HEK293T (cell line): ENCODE measurements at regions not wholly inside any gene's neighbourhood (a gene's known extent, or its start where the extent isn't known, plus 50 kb on each side); places are given as distances from the start of the nearest gene placed in this dataset.

Source experiments
- CTCF ChIA-PET: fragments of 350-600 bp; formaldehyde crosslinking; extraction: SDS; loops from one replicate; lab custom pipeline; 2021; ENCODE audit warnings: antibody characterized with exemption, inconsistent platforms; lab: Yijun Ruan, JAX
- POLR2A ChIA-PET: fragments of 350-600 bp; formaldehyde crosslinking; extraction: SDS; loops from one replicate; lab custom pipeline; 2020; ENCODE audit warnings: antibody characterized with exemption, inconsistent platforms; lab: Yijun Ruan, JAX
- DNase-seq: peaks from one replicate; pipeline ENCODE4 v3.0.0; 2012; ENCODE audit warnings: mixed read lengths; ENCODE audit errors: extremely low spot score
- ARNT ChIP-seq: fragments of 450-650 bp; IDR thresholded peaks from 2 replicates; pipeline ENCODE4 v1.6.1; 2017; ENCODE audit warnings: mild to moderate bottlenecking
- BHLHE40 ChIP-seq: fragments of 450-650 bp; IDR thresholded peaks from 2 replicates; pipeline ENCODE4 v1.6.1; 2016; ENCODE audit warnings: mild to moderate bottlenecking, moderate library complexity, borderline replicate concordance
- CTBP1 ChIP-seq: fragments of 450-650 bp; IDR thresholded peaks from 2 replicates; pipeline ENCODE4 v1.6.1; 2016; ENCODE audit warnings: borderline replicate concordance
- ELF4 ChIP-seq: fragments of 450-650 bp; IDR thresholded peaks from 2 replicates; pipeline ENCODE4 v1.6.1; 2017; ENCODE audit warnings: antibody characterized with exemption
- FOXA1 ChIP-seq: fragments of 450-650 bp; IDR thresholded peaks from 2 replicates; pipeline ENCODE4 v1.6.1; 2016; ENCODE audit warnings: mild to moderate bottlenecking
- FOXK2 ChIP-seq: fragments of 450-650 bp; IDR thresholded peaks from 2 replicates; pipeline ENCODE4 v1.6.1; 2016; ENCODE audit warnings: mild to moderate bottlenecking
- FOXM1 ChIP-seq: fragments of 450-650 bp; IDR thresholded peaks from 2 replicates; pipeline ENCODE4 v1.6.1; 2017; ENCODE audit warnings: mild to moderate bottlenecking, borderline replicate concordance
- HDGF ChIP-seq: fragments of 450-650 bp; IDR thresholded peaks from 2 replicates; pipeline ENCODE4 v1.6.1; 2017; ENCODE audit warnings: antibody characterized with exemption, borderline replicate concordance
- L3MBTL2 ChIP-seq: fragments of 450-650 bp; conservative IDR thresholded peaks from 2 replicates; pipeline ENCODE4 v1.6.1; 2016; ENCODE audit warnings: mild to moderate bottlenecking
- LEF1 ChIP-seq: fragments of 450-650 bp; IDR thresholded peaks from 2 replicates; pipeline ENCODE4 v1.6.1; 2017; ENCODE audit warnings: mild to moderate bottlenecking, borderline replicate concordance
- NFRKB ChIP-seq: fragments of 450-650 bp; IDR thresholded peaks from 2 replicates; pipeline ENCODE4 v1.6.1; 2016; ENCODE audit warnings: mild to moderate bottlenecking, moderate library complexity
- PKNOX1 ChIP-seq: fragments of 450-650 bp; IDR thresholded peaks from 2 replicates; pipeline ENCODE4 v1.6.1; 2016
- SP1 ChIP-seq: fragments of 450-650 bp; IDR thresholded peaks from 2 replicates; pipeline ENCODE4 v1.6.1; 2017
- SUZ12 ChIP-seq: fragments of 450-650 bp; IDR thresholded peaks from 2 replicates; pipeline ENCODE4 v1.6.1; 2016; ENCODE audit warnings: mild to moderate bottlenecking
- TARDBP ChIP-seq: fragments of 450-650 bp; IDR thresholded peaks from 2 replicates; pipeline ENCODE4 v1.6.1; 2016
- ZNF384 ChIP-seq: fragments of 450-650 bp; IDR thresholded peaks from 2 replicates; pipeline ENCODE4 v1.6.1; 2016

GRCh38 chr7:90007001-90007654 lies 147.1 kb upstream of the STEAP1 start:
- TF ChIP-seq FOXA1, result no peak
- TF ChIP-seq SUZ12, result no peak
- TF ChIP-seq FOXM1, result no peak
- no peak for TF ChIP-seq BHLHE40
- TF ChIP-seq SP1, result no peak
- no peak for TF ChIP-seq TARDBP
- no peak for TF ChIP-seq LEF1
- TF ChIP-seq HDGF, result no peak
- no peak for TF ChIP-seq NFRKB
- TF ChIP-seq ELF4, result no peak
- no peak for TF ChIP-seq ARNT
- TF ChIP-seq FOXK2, result no peak
- no peak for TF ChIP-seq ZNF384
- no peak for DNase-seq
- ChIA-PET POLR2A (no interaction called here), CTCF (no interaction called here)

- POLR2A ChIA-PET, result no interaction called here
- CTCF ChIA-PET, result no interaction called here
- no peak for DNase-seq
- TF ChIP-seq BHLHE40, result no peak
- no peak for TF ChIP-seq CTBP1
- no peak for TF ChIP-seq LEF1
- TF ChIP-seq FOXK2, result no peak
- no peak for TF ChIP-seq ARNT
- no peak for TF ChIP-seq FOXA1
- no peak for TF ChIP-seq ZNF384
- TF ChIP-seq PKNOX1, result no peak
- no peak for TF ChIP-seq L3MBTL2
- no peak for TF ChIP-seq ELF4
- no peak for TF ChIP-seq SUZ12
- no peak for TF ChIP-seq SP1
- no peak for TF ChIP-seq NFRKB
- TF ChIP-seq FOXM1, result no peak
- no peak for TF ChIP-seq TARDBP
- no peak for TF ChIP-seq HDGF
Measured at GRCh38 chr7:90007831-90008230, 146.4 kb upstream of the STEAP1 start.

GRCh38 chr7:90022213-90022612 lies 132.1 kb upstream of the STEAP1 start:
- ChIA-PET POLR2A (no interaction called here), CTCF (no interaction called here)
- no peak for DNase-seq
- no peak for TF ChIP-seq CTBP1
- no peak for TF ChIP-seq SUZ12
- TF ChIP-seq ARNT, result no peak

- TF ChIP-seq TARDBP (no peak), NFRKB (no peak), ZNF384 (no peak), ARNT (no peak), SP1 (no peak), CTBP1 (no peak), PKNOX1 (no peak), FOXK2 (no peak), FOXA1 (no peak), ELF4 (no peak), HDGF (no peak)
- CTCF ChIA-PET, result no interaction called here
- POLR2A ChIA-PET, result no interaction called here
- no peak for DNase-seq
Measured at GRCh38 chr7:90025771-90026170, 128.5 kb upstream of the STEAP1 start.

- POLR2A ChIA-PET, result no interaction called here
- no peak for DNase-seq
- CTCF ChIA-PET, result no interaction called here
- TF ChIP-seq FOXA1 (no peak), SP1 (no peak), ARNT (no peak), CTBP1 (no peak), ELF4 (no peak), NFRKB (no peak), HDGF (no peak), ZNF384 (no peak), TARDBP (no peak), SUZ12 (no peak), PKNOX1 (no peak), L3MBTL2 (no peak), FOXK2 (no peak), BHLHE40 (no peak), FOXM1 (no peak), LEF1 (no peak)
Measured at GRCh38 chr7:90033850-90034249, 120.4 kb upstream of the STEAP1 start.

GRCh38 chr7:90053094-90053493 lies 101.2 kb upstream of the STEAP1 start:
- CTCF ChIA-PET, result no interaction called here
- TF ChIP-seq ARNT (no peak), CTBP1 (no peak), L3MBTL2 (no peak), HDGF (no peak), PKNOX1 (no peak), NFRKB (no peak), FOXM1 (no peak), FOXK2 (no peak), ELF4 (no peak), FOXA1 (no peak), TARDBP (no peak), BHLHE40 (no peak), SP1 (no peak), SUZ12 (no peak), LEF1 (no peak)
- POLR2A ChIA-PET, result no interaction called here
- no peak for DNase-seq
